GM23338 (cell line): ENCODE measurements at regions not wholly inside any gene's neighbourhood (a gene's known extent, or its start where the extent isn't known, plus 50 kb on each side); places are given as distances from the start of the nearest gene placed in this dataset.

Source experiments
- CREB1 ChIP-seq: fragments of 250-450 bp; sonication (Bioruptor Pico); IDR thresholded peaks from 2 replicates; pipeline ENCODE4 v1.5.0; 2020; ENCODE audit warnings: low read depth, mild to moderate bottlenecking, moderate library complexity
- EZH2 ChIP-seq: fragments of 200-600 bp; sonication (generic); IDR thresholded peaks from one replicate; pipeline ENCODE4 v1.8.0; 2017; ENCODE audit warnings: antibody characterized with exemption, mild to moderate bottlenecking, low read depth; ENCODE audit not compliant: unreplicated experiment
- EZH2phosphoT487 ChIP-seq: fragments of 200-600 bp; sonication (generic); IDR thresholded peaks from one replicate; pipeline ENCODE4 v1.8.1; 2018; ENCODE audit warnings: antibody characterized with exemption; ENCODE audit not compliant: unreplicated experiment
- JUNB ChIP-seq: IDR thresholded peaks from one replicate; pipeline ENCODE4 v1.6.1; 2016; ENCODE audit warnings: antibody characterized with exemption; ENCODE audit not compliant: unreplicated experiment
- NANOG ChIP-seq: IDR thresholded peaks from 2 replicates; pipeline ENCODE4 v1.6.1; 2016; ENCODE audit warnings: antibody characterized with exemption, borderline replicate concordance
- POLR2AphosphoS5 ChIP-seq: IDR thresholded peaks from 2 replicates; pipeline ENCODE4 v1.6.1; 2016; ENCODE audit warnings: antibody characterized with exemption, low read depth
- STAT1 ChIP-seq: IDR thresholded peaks from one replicate; pipeline ENCODE4 v1.6.1; 2016; ENCODE audit warnings: antibody characterized with exemption; ENCODE audit not compliant: unreplicated experiment
- ZNF331 ChIP-seq: fragments of 250-450 bp; sonication (Bioruptor Pico); IDR thresholded peaks from 2 replicates; pipeline ENCODE4 v1.5.0; 2020; ENCODE audit warnings: low read depth, mild to moderate bottlenecking, moderate library complexity
- TF ChIP-seq, protein P1 (sequence below), 2 experiments: fragments of 200-600 bp in 1 of 2; sonication (generic) in 1 of 2; conservative IDR thresholded peaks; 2 replicates each; pipeline versions ENCODE4 v1.5.1 to v1.6.1; 2016 to 2017; ENCODE audit warnings: antibody characterized with exemption in 2 of 2, low read depth in 2 of 2, mild to moderate bottlenecking in 2 of 2, moderate library complexity in 1 of 2
- TF ChIP-seq, protein P2 (sequence below): IDR thresholded peaks from one replicate; pipeline ENCODE4 v1.6.1; 2018; ENCODE audit warnings: antibody characterized with exemption; ENCODE audit not compliant: unreplicated experiment

- TF ChIP-seq EZH2 (no peak), EZH2phosphoT487 (no peak), CREB1 (CRISPR knock-in tag) (no peak), NANOG (no peak), STAT1 (no peak), ZNF331 (no peak), JUNB (no peak), POLR2AphosphoS5 (no peak)
- TF ChIP-seq, protein P1, sequence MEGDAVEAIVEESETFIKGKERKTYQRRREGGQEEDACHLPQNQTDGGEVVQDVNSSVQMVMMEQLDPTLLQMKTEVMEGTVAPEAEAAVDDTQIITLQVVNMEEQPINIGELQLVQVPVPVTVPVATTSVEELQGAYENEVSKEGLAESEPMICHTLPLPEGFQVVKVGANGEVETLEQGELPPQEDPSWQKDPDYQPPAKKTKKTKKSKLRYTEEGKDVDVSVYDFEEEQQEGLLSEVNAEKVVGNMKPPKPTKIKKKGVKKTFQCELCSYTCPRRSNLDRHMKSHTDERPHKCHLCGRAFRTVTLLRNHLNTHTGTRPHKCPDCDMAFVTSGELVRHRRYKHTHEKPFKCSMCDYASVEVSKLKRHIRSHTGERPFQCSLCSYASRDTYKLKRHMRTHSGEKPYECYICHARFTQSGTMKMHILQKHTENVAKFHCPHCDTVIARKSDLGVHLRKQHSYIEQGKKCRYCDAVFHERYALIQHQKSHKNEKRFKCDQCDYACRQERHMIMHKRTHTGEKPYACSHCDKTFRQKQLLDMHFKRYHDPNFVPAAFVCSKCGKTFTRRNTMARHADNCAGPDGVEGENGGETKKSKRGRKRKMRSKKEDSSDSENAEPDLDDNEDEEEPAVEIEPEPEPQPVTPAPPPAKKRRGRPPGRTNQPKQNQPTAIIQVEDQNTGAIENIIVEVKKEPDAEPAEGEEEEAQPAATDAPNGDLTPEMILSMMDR (conservative IDR thresholded peaks at IDR 0.05; ENCODE audit: low read depth in 2 of 2): peak; percentile 82 to 90
- TF ChIP-seq, protein P2, sequence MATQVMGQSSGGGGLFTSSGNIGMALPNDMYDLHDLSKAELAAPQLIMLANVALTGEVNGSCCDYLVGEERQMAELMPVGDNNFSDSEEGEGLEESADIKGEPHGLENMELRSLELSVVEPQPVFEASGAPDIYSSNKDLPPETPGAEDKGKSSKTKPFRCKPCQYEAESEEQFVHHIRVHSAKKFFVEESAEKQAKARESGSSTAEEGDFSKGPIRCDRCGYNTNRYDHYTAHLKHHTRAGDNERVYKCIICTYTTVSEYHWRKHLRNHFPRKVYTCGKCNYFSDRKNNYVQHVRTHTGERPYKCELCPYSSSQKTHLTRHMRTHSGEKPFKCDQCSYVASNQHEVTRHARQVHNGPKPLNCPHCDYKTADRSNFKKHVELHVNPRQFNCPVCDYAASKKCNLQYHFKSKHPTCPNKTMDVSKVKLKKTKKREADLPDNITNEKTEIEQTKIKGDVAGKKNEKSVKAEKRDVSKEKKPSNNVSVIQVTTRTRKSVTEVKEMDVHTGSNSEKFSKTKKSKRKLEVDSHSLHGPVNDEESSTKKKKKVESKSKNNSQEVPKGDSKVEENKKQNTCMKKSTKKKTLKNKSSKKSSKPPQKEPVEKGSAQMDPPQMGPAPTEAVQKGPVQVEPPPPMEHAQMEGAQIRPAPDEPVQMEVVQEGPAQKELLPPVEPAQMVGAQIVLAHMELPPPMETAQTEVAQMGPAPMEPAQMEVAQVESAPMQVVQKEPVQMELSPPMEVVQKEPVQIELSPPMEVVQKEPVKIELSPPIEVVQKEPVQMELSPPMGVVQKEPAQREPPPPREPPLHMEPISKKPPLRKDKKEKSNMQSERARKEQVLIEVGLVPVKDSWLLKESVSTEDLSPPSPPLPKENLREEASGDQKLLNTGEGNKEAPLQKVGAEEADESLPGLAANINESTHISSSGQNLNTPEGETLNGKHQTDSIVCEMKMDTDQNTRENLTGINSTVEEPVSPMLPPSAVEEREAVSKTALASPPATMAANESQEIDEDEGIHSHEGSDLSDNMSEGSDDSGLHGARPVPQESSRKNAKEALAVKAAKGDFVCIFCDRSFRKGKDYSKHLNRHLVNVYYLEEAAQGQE: no peak
Measured at GRCh38 chr4:166324321-166324720, 451.3 kb downstream of the TLL1 start.
